GM12875 (cell line): ENCODE measurements at regions not wholly inside any gene's neighbourhood (a gene's known extent, or its start where the extent isn't known, plus 50 kb on each side); places are given as distances from the start of the nearest gene placed in this dataset.

Experiments
- H3K4me3 ChIP-seq: one replicate; pipeline ENCODE4 v1.5.1; 2011; ENCODE audit warnings: low read depth, low read length, control low read depth
- CTCF ChIP-seq: IDR thresholded peaks from 2 replicates; pipeline ENCODE4 v1.5.1; 2011; ENCODE audit warnings: low read depth, mild to moderate bottlenecking, control low read depth, inconsistent platforms, low read length, moderate library complexity, borderline replicate concordance; ENCODE audit not compliant: insufficient read depth

- no peak overlapping the region for H3K4me3 ChIP-seq
- no peak for TF ChIP-seq CTCF
Observed at GRCh38 chr16:86388976-86389375, 121.4 kb upstream of the FOXF1 start.

GRCh38 chr16:86389566-86390328 lies 120.6 kb upstream of the FOXF1 start:
- H3K4me3 ChIP-seq, result no peak overlapping the region
- TF ChIP-seq CTCF, result no peak

- no peak for TF ChIP-seq CTCF
- H3K4me3 ChIP-seq, result no peak overlapping the region
Observed at GRCh38 chr16:86390335-86390734, 120.0 kb upstream of the FOXF1 start.

GRCh38 chr16:86391486-86391885 lies 118.8 kb upstream of the FOXF1 start:
- no peak overlapping the region for H3K4me3 ChIP-seq
- no peak for TF ChIP-seq CTCF

GRCh38 chr16:86391984-86392383 lies 118.3 kb upstream of the FOXF1 start:
- TF ChIP-seq CTCF, result no peak
- H3K4me3 ChIP-seq, result no peak overlapping the region

- TF ChIP-seq CTCF, result no peak
- no peak overlapping the region for H3K4me3 ChIP-seq
Observed at GRCh38 chr16:86392436-86393152, 117.7 kb upstream of the FOXF1 start.

- no peak overlapping the region for H3K4me3 ChIP-seq
- no peak for TF ChIP-seq CTCF
Observed at GRCh38 chr16:86393907-86394626, 116.3 kb upstream of the FOXF1 start.
